IMR-90 (cell line): ENCODE measurements at regions not wholly inside any gene's neighbourhood (a gene's known extent, or its start where the extent isn't known, plus 50 kb on each side); places are given as distances from the start of the nearest gene placed in this dataset.

ENCODE experiments used
- ATAC-seq: fragments of 200-7000 bp; cut with Tn5 transposase; 2 replicates; pipeline ENCODE4 v1.9.1; 2020; ENCODE audit warnings: low read depth, mild to moderate bottlenecking, moderate library complexity
- BruUV-seq: library from RNA; stranded (reverse); fragments of 400-500 nt; replicated peaks from 2 replicates; lab custom pipeline; 2021; lab: Mats Ljungman, UMichigan
- CTCF ChIA-PET: fragments of 300-600 bp; formaldehyde crosslinking; extraction: SDS; loops from one replicate; lab custom pipeline; 2021; ENCODE audit warnings: antibody characterized with exemption; lab: Yijun Ruan, JAX
- POLR2A ChIA-PET: fragments of 300-600 bp; sonication (Branson Sonifier 250); formaldehyde crosslinking; loops from one replicate; lab custom pipeline; 2022; ENCODE audit warnings: antibody characterized with exemption; ENCODE audit not compliant: unreplicated experiment; lab: Charles Lee
- DNase-seq: peaks from one replicate; pipeline ENCODE4 v3.0.0; 2013
- H2AFZ ChIP-seq: replicated peaks from 2 replicates; pipeline ENCODE3; 2013; ENCODE audit warnings: low read length, mild to moderate bottlenecking; ENCODE audit not compliant: poor library complexity
- H2AK5ac ChIP-seq: 2 replicates; pipeline ENCODE4 v1.6.1; 2013; ENCODE audit warnings: low read depth, low read length, inconsistent platforms
- H2AK9ac ChIP-seq: replicated peaks from 2 replicates; pipeline ENCODE3; 2013; ENCODE audit warnings: mild to moderate bottlenecking, low read depth, low read length, moderate library complexity; ENCODE audit not compliant: poor library complexity
- H2BK120ac ChIP-seq: 2 replicates; pipeline ENCODE4 v1.6.1; 2013; ENCODE audit warnings: low read depth, low read length, inconsistent platforms
- H2BK15ac ChIP-seq: 3 replicates; pipeline ENCODE4 v1.6.1; 2013; ENCODE audit warnings: low read depth, low read length, inconsistent platforms
- H2BK20ac ChIP-seq: 2 replicates; pipeline ENCODE4 v1.6.1; 2013; ENCODE audit warnings: low read depth, mild to moderate bottlenecking, inconsistent platforms, low read length, moderate library complexity
- H2BK5ac ChIP-seq: 2 replicates; pipeline ENCODE4 v1.6.1; 2013; ENCODE audit warnings: mild to moderate bottlenecking, low read depth, low read length, inconsistent platforms; ENCODE audit not compliant: poor library complexity, severe bottlenecking
- H3K14ac ChIP-seq: replicated peaks from 2 replicates; pipeline ENCODE4 v1.6.1; 2013; ENCODE audit warnings: low read depth, low read length, inconsistent platforms
- H3K18ac ChIP-seq: 2 replicates; pipeline ENCODE4 v1.6.1; 2013; ENCODE audit warnings: low read depth, low read length, control low read depth
- H3K23ac ChIP-seq: 2 replicates; pipeline ENCODE4 v1.6.1; 2013; ENCODE audit warnings: low read depth, low read length, inconsistent platforms
- H3K27ac ChIP-seq: 2 replicates; pipeline ENCODE4 v1.5.1; 2013; ENCODE audit warnings: mild to moderate bottlenecking, control low read depth, low read length; ENCODE audit not compliant: insufficient read depth
- H3K27me3 ChIP-seq: 2 replicates; pipeline ENCODE4 v1.6.1; 2013; ENCODE audit warnings: low read length; ENCODE audit not compliant: control insufficient read depth, insufficient read depth
- H3K36me3 ChIP-seq: 2 replicates; pipeline ENCODE4 v1.6.1; 2013; ENCODE audit warnings: low read length, mixed read lengths; ENCODE audit not compliant: control insufficient read depth, insufficient read depth
- H3K4ac ChIP-seq: 2 replicates; pipeline ENCODE4 v1.6.1; 2013; ENCODE audit warnings: low read depth, low read length, inconsistent platforms
- H3K4me1 ChIP-seq: 2 replicates; pipeline ENCODE4 v1.6.1; 2013; ENCODE audit warnings: low read length, mixed read lengths; ENCODE audit not compliant: control insufficient read depth, insufficient read depth
- H3K4me2 ChIP-seq: 2 replicates; pipeline ENCODE4 v1.6.1; 2013; ENCODE audit warnings: low read depth, mild to moderate bottlenecking, control low read depth, low read length, moderate library complexity
- H3K4me3 ChIP-seq: 2 replicates; pipeline ENCODE4 v1.5.1; 2013; ENCODE audit warnings: low read depth, mild to moderate bottlenecking, control low read depth, low read length, moderate library complexity; ENCODE audit not compliant: insufficient read depth
- H3K56ac ChIP-seq: 2 replicates; pipeline ENCODE4 v1.6.1; 2013; ENCODE audit warnings: low read length, inconsistent platforms; ENCODE audit not compliant: insufficient read depth; ENCODE audit errors: extremely low read depth
- H3K79me1 ChIP-seq, 2 experiments: 2 replicates each; pipeline ENCODE4 v1.6.1; 2013; ENCODE audit warnings: low read length in 2 of 2, inconsistent platforms in 1 of 2, low read depth in 1 of 2
- H3K9ac ChIP-seq: 2 replicates; pipeline ENCODE4 v1.6.1; 2013; ENCODE audit warnings: low read depth, low read length, control low read depth
- H3K9me1 ChIP-seq: 2 replicates; pipeline ENCODE4 v1.6.1; 2013; ENCODE audit warnings: low read length, inconsistent platforms; ENCODE audit not compliant: insufficient read depth
- H3K9me3 ChIP-seq: 2 replicates; pipeline ENCODE4 v1.6.1; 2013; ENCODE audit warnings: low read length; ENCODE audit not compliant: control insufficient read depth, insufficient read depth
- H4K20me1 ChIP-seq: 2 replicates; pipeline ENCODE4 v1.6.1; 2013; ENCODE audit warnings: low read length, inconsistent platforms; ENCODE audit not compliant: insufficient read depth
- H4K5ac ChIP-seq: 2 replicates; pipeline ENCODE4 v1.6.1; 2013; ENCODE audit warnings: mild to moderate bottlenecking, low read depth, low read length, control low read depth
- H4K8ac ChIP-seq, 2 experiments: 2 replicates each; pipeline ENCODE4 v1.6.1; 2013; ENCODE audit warnings: low read depth in 2 of 2, low read length in 2 of 2, control low read depth in 1 of 2, inconsistent platforms in 1 of 2
- H4K91ac ChIP-seq: 2 replicates; pipeline ENCODE4 v1.6.1; 2013; ENCODE audit warnings: low read depth, low read length, inconsistent platforms; ENCODE audit not compliant: insufficient read depth
- BHLHE40 ChIP-seq: fragments of 150-350 bp; IDR thresholded peaks from 2 replicates; pipeline ENCODE4 v1.6.1; 2016; ENCODE audit warnings: mild to moderate bottlenecking, low read depth, low read length
- CEBPB ChIP-seq: IDR thresholded peaks from 2 replicates; pipeline ENCODE4 v1.6.1; 2012; ENCODE audit warnings: low read depth, low read length, improper control_type of control experiment
- CHD1 ChIP-seq: IDR thresholded peaks from 2 replicates; pipeline ENCODE4 v1.6.1; 2012; ENCODE audit warnings: low read depth, low read length, improper control_type of control experiment
- CTCF ChIP-seq: conservative IDR thresholded peaks from 2 replicates; pipeline ENCODE4 v1.5.1; 2012; ENCODE audit warnings: mild to moderate bottlenecking, low read depth, low read length, improper control_type of control experiment
- ELK1 ChIP-seq: fragments of 150-350 bp; IDR thresholded peaks from 2 replicates; pipeline ENCODE4 v1.6.1; 2016; ENCODE audit warnings: low read depth, mild to moderate bottlenecking, low read length, moderate library complexity, borderline replicate concordance
- FOS ChIP-seq: fragments of 150-350 bp; IDR thresholded peaks from 2 replicates; pipeline ENCODE4 v1.6.1; 2016; ENCODE audit warnings: low read depth, low read length
- MAFK ChIP-seq: IDR thresholded peaks from 2 replicates; pipeline ENCODE4 v1.6.1; 2012; ENCODE audit warnings: low read depth, low read length, improper control_type of control experiment
- MAZ ChIP-seq: IDR thresholded peaks from 2 replicates; pipeline ENCODE4 v1.6.1; 2012; ENCODE audit warnings: low read depth, mild to moderate bottlenecking, low read length, improper control_type of control experiment, moderate library complexity, borderline replicate concordance
- MXI1 ChIP-seq: IDR thresholded peaks from 2 replicates; pipeline ENCODE4 v1.6.1; 2012; ENCODE audit warnings: low read depth, mild to moderate bottlenecking, low read length, moderate library complexity, borderline replicate concordance
- NFE2L2 ChIP-seq: fragments of 150-350 bp; IDR thresholded peaks from 2 replicates; pipeline ENCODE4 v1.6.1; 2016; ENCODE audit warnings: low read depth, mild to moderate bottlenecking, low read length
- POLR2A ChIP-seq: IDR thresholded peaks from 2 replicates; pipeline ENCODE4 v1.6.1; 2012; ENCODE audit warnings: mild to moderate bottlenecking, low read depth, low read length
- RAD21 ChIP-seq: IDR thresholded peaks from 2 replicates; pipeline ENCODE4 v1.6.1; 2012; ENCODE audit warnings: low read length, improper control_type of control experiment
- RCOR1 ChIP-seq: IDR thresholded peaks from 2 replicates; pipeline ENCODE4 v1.6.1; 2012; ENCODE audit warnings: mild to moderate bottlenecking, low read length, improper control_type of control experiment; ENCODE audit not compliant: insufficient replicate concordance
- RFX5 ChIP-seq: IDR thresholded peaks from 2 replicates; pipeline ENCODE4 v1.8.0; 2012; ENCODE audit warnings: low read depth, mild to moderate bottlenecking, low read length, moderate library complexity
- SMC3 ChIP-seq: fragments of 150-350 bp; IDR thresholded peaks from 2 replicates; pipeline ENCODE4 v1.6.1; 2016; ENCODE audit warnings: low read depth, mild to moderate bottlenecking, antibody characterized with exemption, low read length, moderate library complexity
- USF2 ChIP-seq: fragments of 150-350 bp; IDR thresholded peaks from 2 replicates; pipeline ENCODE4 v1.6.1; 2017; ENCODE audit warnings: mild to moderate bottlenecking, antibody characterized with exemption, low read length, low read depth
- WGBS, 2 experiments: methylation state at CpG; one replicate each; pipeline versions ENCODE4 v1.1.5 to v1.1.7; 2013; ENCODE audit warnings: missing lambda C conversion rate in 2 of 2; ENCODE audit not compliant: insufficient read length in 1 of 2; ENCODE audit errors: extremely low coverage in 2 of 2; 5-methylcytosine and 5-hydroxymethylcytosine counted together
- dilution Hi-C: fragments of 300-500 bp; cut with HindIII; formaldehyde crosslinking; loops from one replicate; pipeline ENCODE4 v1.14.3; 2018; ENCODE audit warnings: low sequenced_read_pairs; ENCODE audit not compliant: unreplicated experiment
- in situ Hi-C: fragments of 300-500 bp; cut with MboI; formaldehyde crosslinking; loops from 3 replicates; pipeline ENCODE4 v1.14.3; 2019; ENCODE audit warnings: low sequenced_read_pairs, inconsistent platforms, mixed read lengths
- intact Hi-C: fragments of 100-400 bp; cut with micrococcal nuclease; formaldehyde crosslinking; loops from 2 replicates; pipeline ENCODE4 v1.10.0; 2022

- Histone ChIP-seq H3K9me3 (no peaks in the 10 kb centered on the region), H3K4me1 (no peaks in the 10 kb centered on the region), H4K91ac (no peak overlapping the region), H3K56ac (no peak overlapping the region), H3K9me1 (no peaks in the 10 kb centered on the region), H2BK120ac (no peak overlapping the region), H2BK15ac (no peak overlapping the region), H3K4me2 (no peak overlapping the region), H3K27ac (no peak overlapping the region), H2BK20ac (no peak overlapping the region), H4K5ac (no peak overlapping the region), H2AK9ac (no peak overlapping the region), H3K79me1 (no peaks in the 10 kb centered on the region), H3K4ac (no peak overlapping the region), H3K18ac (no peak overlapping the region), H3K27me3 (no peaks in the 10 kb centered on the region), H3K36me3 (no peaks in the 10 kb centered on the region), H3K4me3 (no peak overlapping the region), H3K23ac (no peak overlapping the region), H2AK5ac (no peak overlapping the region), H4K20me1 (no peaks in the 10 kb centered on the region), H4K8ac (no peak overlapping the region), H3K9ac (no peak overlapping the region), H2BK5ac (no peak overlapping the region), H2AFZ (no peak overlapping the region), H3K14ac (no peak overlapping the region)
- in situ Hi-C loops, result no loop called here
- DNase-seq (no peak), ATAC-seq (no peak)
- no CpG with 5 or more reads among the region's 2 CpGs for WGBS, 2 experiments
- CTCF ChIA-PET, result no interaction called here
- dilution Hi-C loops, result no loop called here
- no peak for TF ChIP-seq POLR2A
- no peak for TF ChIP-seq BHLHE40
- no peak for TF ChIP-seq USF2
- TF ChIP-seq ELK1, result no peak
- TF ChIP-seq FOS, result no peak
- no peak for TF ChIP-seq NFE2L2
- TF ChIP-seq RFX5, result no peak
- no peak for TF ChIP-seq MAFK
- no peak for TF ChIP-seq MAZ
- TF ChIP-seq RAD21, result no peak
- no peak for TF ChIP-seq SMC3
- no peak for TF ChIP-seq RCOR1
- TF ChIP-seq CTCF, result no peak
- no peak for TF ChIP-seq CHD1
- TF ChIP-seq CEBPB, result no peak
- no peak for TF ChIP-seq MXI1
- POLR2A ChIA-PET, result no interaction called here
- BruUV-seq, result no TSS peak
- intact Hi-C loops, result no loop called here
Observed at GRCh38 chr1:30172757-30173156, 550.6 kb downstream of the MATN1 start.
